Omental fat pad (tissue), 3 donors: ENCODE measurements at regions not wholly inside any gene's neighbourhood (a gene's known extent, or its start where the extent isn't known, plus 50 kb on each side); places are given as distances from the start of the nearest gene placed in this dataset.

Experiments
- ATAC-seq: fragments of 150-250 bp; one replicate; pipeline ENCODE4 v1.9.1; 2016; ENCODE audit warnings: mild to moderate bottlenecking, moderate library complexity; ENCODE audit not compliant: low FRiP score
- DNase-seq: peaks from one replicate; pipeline ENCODE4 v3.0.0-alpha.2; 2019; ENCODE audit warnings: low spot score
- CTCF ChIP-seq, 3 donors: fragments of 450-650 bp; IDR thresholded peaks; one replicate each; pipeline ENCODE4 v1.5.1; 2016 to 2017; ENCODE audit warnings: antibody characterized with exemption in 3 of 3, mild to moderate bottlenecking in 3 of 3, moderate library complexity in 2 of 3

- no peak for ATAC-seq
- no peak for DNase-seq
- TF ChIP-seq CTCF (IDR thresholded peaks at IDR 0.05), result no peak
These were observed 1391.7 kb upstream of the MIR17HG start for GRCh38 chr13:89955773-89956172.

DNA sequence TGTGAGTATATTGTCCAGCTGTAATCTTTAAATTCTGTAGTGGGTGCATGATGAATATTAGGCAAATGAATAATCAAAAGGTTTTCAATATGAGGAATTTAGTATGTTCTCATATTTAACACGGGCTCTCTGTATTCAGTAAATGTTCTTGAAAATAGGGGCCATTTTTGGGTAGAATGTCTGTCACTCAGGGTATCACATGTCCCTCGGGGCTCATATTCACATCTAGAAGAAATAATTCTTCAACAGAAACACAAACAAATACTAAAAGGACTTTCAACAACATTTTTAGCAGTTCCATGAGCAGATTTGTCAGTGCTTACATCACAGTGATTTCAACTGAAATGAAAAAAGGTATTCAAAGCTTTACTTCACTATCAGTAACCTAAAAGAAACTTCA is 1388.4 kb upstream of the MIR17HG start:
- DNase-seq (no peak), ATAC-seq (no peak)
- no peak for TF ChIP-seq CTCF (IDR thresholded peaks at IDR 0.05)

GRCh38 chr13:89965252-89965651 is 1382.2 kb upstream of the MIR17HG start:
- ATAC-seq (no peak), DNase-seq (no peak)
- TF ChIP-seq CTCF (IDR thresholded peaks at IDR 0.05), result no peak

DNA sequence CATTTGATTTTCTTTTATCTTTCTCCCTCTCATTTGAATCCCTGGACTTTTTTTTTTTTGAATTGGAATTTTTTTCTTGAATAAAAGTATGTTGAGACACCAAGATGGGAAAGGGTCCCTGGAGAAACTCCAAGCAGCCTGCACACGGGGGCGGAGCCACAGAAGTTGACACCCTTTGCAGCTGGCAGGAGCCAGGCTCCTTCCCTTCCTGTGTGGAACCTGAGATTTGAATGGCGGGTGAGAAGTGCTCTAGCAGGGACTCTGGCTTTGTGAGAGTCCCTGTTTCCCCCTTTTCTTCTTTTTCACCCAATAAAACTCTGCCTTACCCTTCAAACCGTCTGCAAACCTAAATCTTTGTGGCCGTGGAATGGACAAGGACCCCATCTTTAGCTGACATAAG is 1381.0 kb upstream of the MIR17HG start:
- DNase-seq, result no peak
- no peak for TF ChIP-seq CTCF (IDR thresholded peaks at IDR 0.05)
- ATAC-seq, result no peak

DNA sequence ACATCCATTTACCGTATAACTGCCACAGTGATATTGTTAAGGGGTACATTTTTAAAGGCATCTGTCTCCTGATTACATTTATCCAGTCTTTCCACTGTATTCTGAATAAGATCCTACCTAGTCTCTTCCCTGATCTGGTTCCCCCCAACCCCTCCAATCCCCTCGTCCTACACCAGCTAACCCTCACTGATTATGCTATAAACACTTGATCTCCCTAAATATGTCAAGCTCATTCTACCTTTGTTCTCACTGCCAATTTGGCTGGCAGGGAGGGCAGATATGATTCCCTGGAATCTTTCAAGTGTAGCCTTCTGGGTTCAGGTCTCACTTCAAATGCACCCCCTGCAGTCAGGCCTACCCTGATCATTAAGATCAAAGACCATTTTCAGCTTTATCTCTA is 1379.8 kb upstream of the MIR17HG start:
- DNase-seq, result no peak
- no peak for TF ChIP-seq CTCF (IDR thresholded peaks at IDR 0.05)
- no peak for ATAC-seq

DNA sequence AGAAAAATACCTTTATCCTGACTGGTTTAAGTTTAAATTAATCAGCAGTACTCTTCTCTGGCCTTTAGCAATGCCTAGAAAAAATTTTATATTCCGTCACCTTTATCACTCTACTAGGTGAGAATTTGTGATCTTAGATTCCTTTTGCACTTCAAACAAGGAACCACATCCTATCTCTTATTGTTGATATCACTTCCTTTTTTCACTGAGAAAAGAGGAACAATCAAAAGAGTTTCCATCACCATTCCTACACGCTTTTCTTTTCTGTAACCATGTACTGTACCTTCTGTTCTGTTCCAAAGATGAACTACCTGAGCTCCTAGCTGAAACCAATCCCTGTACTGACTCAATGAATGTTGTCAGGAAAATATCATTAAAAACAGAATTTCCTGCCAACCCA is 1379.0 kb upstream of the MIR17HG start:
- DNase-seq, result no peak
- no peak for TF ChIP-seq CTCF (IDR thresholded peaks at IDR 0.05)
- ATAC-seq, result no peak

- ATAC-seq (no peak), DNase-seq (no peak)
- TF ChIP-seq CTCF (IDR thresholded peaks at IDR 0.05), result no peak
These were observed 1377.2 kb upstream of the MIR17HG start for GRCh38 chr13:89970353-89970709.
